Erythroblast (primary cell): ENCODE measurements at regions not wholly inside any gene's neighbourhood (a gene's known extent, or its start where the extent isn't known, plus 50 kb on each side); places are given as distances from the start of the nearest gene placed in this dataset.

ENCODE experiments used
- GATA1 ChIP-seq: IDR thresholded peaks from 2 replicates; pipeline ENCODE4 v1.6.1; 2011; ENCODE audit warnings: low read depth, mild to moderate bottlenecking, control low read depth, low read length, moderate library complexity
- POLR2A ChIP-seq: IDR thresholded peaks from 2 replicates; pipeline ENCODE4 v1.6.1; 2011; ENCODE audit warnings: mild to moderate bottlenecking, low read length

- TF ChIP-seq POLR2A: no peak
- no peak for TF ChIP-seq GATA1
These were observed 121.6 kb upstream of the FAM204A start for GRCh38 chr10:118463740-118464139.
